ENCODE measurements at regions not wholly inside any gene's neighbourhood (a gene's known extent, or its start where the extent isn't known, plus 50 kb on each side); places are given as distances from the start of the nearest gene placed in this dataset.
"Not testable (repeated sequence)": the region's sequence is repeated elsewhere in the genome, so short reads cannot be mapped to it uniquely, and the experiment has no call there.

GRCh38 chr4:8676676-8677075, 84.1 kb downstream of the CPZ start:
- WGBS, 4 donors = 88 to 92% (median 91%) methylated on average over 11 of the region's 11 CpGs
- H3K9me3 ChIP-seq = no peaks in the 10 kb centered on the region
- ATAC-seq (no peak), DNase-seq (no peak)
- H3K27me3 ChIP-seq = peaks cover 0 to 20% (median 0%) of the 10 kb centered on the region in 9 donors
- TF ChIP-seq CTCF (IDR thresholded peaks at IDR 0.05) = no peak
- no peak for TF ChIP-seq POLR2A (IDR thresholded peaks at IDR 0.05)
- H3K4me3 ChIP-seq = no peak overlapping the region
- intact Hi-C loops (cut with DNase I) = no loop called here
- H3K36me3 ChIP-seq = no peaks in the 10 kb centered on the region
- no peak overlapping the region for H3K27ac ChIP-seq
- no peaks in the 10 kb centered on the region for H3K4me1 ChIP-seq

GRCh38 chr4:8675906-8676305, 83.3 kb downstream of the CPZ start:
- Histone ChIP-seq H3K27ac (no peak overlapping the region), H3K27me3 (peaks cover 0 to 20% (median 0%) of the 10 kb centered on the region in 9 donors), H3K36me3 (no peaks in the 10 kb centered on the region), H3K9me3 (no peaks in the 10 kb centered on the region), H3K4me3 (no peak overlapping the region), H3K4me1 (no peaks in the 10 kb centered on the region)
- ATAC-seq (no peak), DNase-seq (no peak)
- intact Hi-C loops (cut with DNase I) = no loop called here
- TF ChIP-seq POLR2A (IDR thresholded peaks at IDR 0.05) (no peak), CTCF (IDR thresholded peaks at IDR 0.05) (no peak)
- WGBS, 4 donors = 78 to 87% (median 80%) methylated on average over 7 of the region's 7 CpGs

DNA sequence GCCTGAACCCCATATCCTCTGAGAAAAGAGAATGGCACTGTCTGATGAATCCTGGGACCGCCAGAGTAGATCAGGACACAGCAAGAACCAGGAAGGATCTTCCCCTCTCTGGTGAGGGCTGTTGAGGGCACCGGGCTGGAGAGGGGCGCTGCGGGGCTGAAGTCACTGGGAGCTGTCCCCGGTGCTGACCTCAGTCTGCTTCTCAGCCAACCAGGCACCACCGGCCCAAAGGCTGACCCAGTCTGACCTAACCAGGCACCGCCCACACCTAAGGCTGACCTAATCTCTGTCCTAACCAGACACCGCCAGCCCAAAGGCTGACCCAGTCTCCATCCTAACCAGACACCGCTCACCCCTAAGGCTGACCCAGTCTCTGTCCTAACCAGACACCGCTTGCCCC, 82.8 kb downstream of the CPZ start:
- Histone ChIP-seq H3K4me1 (no peaks in the 10 kb centered on the region), H3K27ac (no peak overlapping the region), H3K27me3 (peaks cover 0 to 20% (median 0%) of the 10 kb centered on the region in 9 donors), H3K4me3 (no peak overlapping the region), H3K9me3 (no peaks in the 10 kb centered on the region), H3K36me3 (no peaks in the 10 kb centered on the region)
- DNase-seq = no peak
- intact Hi-C loops (cut with DNase I) = no loop called here
- WGBS, 4 donors = 17 to 24% (median 21%) methylated on average over 6 to 10 of the region's 10 CpGs
- TF ChIP-seq CTCF (IDR thresholded peaks at IDR 0.05) (no peak), POLR2A (IDR thresholded peaks at IDR 0.05) (no peak)
- peak in 3 of 4 donors; percentile 45 to 54 (median 47) for ATAC-seq

GRCh38 chr4:8674311-8674885, 81.8 kb downstream of the CPZ start:
- Histone ChIP-seq H3K27me3 (peaks cover 0 to 20% (median 0%) of the 10 kb centered on the region in 9 donors), H3K9me3 (no peaks in the 10 kb centered on the region), H3K27ac (no peak overlapping the region), H3K4me3 (no peak overlapping the region), H3K36me3 (no peaks in the 10 kb centered on the region), H3K4me1 (no peaks in the 10 kb centered on the region)
- no peak for ATAC-seq
- intact Hi-C loops (cut with DNase I) = no loop called here
- TF ChIP-seq CTCF (IDR thresholded peaks at IDR 0.05) = no peak
- TF ChIP-seq POLR2A (IDR thresholded peaks at IDR 0.05) = no peak
- no peak for DNase-seq
- 81 to 83% (median 83%) methylated on average over 13 to 16 of the region's 16 CpGs for WGBS, 4 donors

- intact Hi-C loops (cut with DNase I); DNase-seq; H3K4me3 ChIP-seq; H3K9me3 ChIP-seq; H3K36me3 ChIP-seq; ATAC-seq; H3K4me1 ChIP-seq; H3K27ac ChIP-seq: not testable (repeated sequence)
- H3K27me3 ChIP-seq = peaks cover 0 to 20% (median 0%) of the 10 kb centered on the region in 9 donors
- 42 to 54% (median 46%) methylated on average over 5 of the region's 5 CpGs for WGBS, 4 donors
These were observed 80.5 kb downstream of the CPZ start for GRCh38 chr4:8673106-8673505.
